AG04450 (cell line): ENCODE measurements at regions not wholly inside any gene's neighbourhood (a gene's known extent, or its start where the extent isn't known, plus 50 kb on each side); places are given as distances from the start of the nearest gene placed in this dataset.

ENCODE experiments used
- CTCF ChIA-PET: fragments of 300-600, 350-600 bp; formaldehyde crosslinking; extraction: SDS; loops from one replicate; lab custom pipeline; 2022; ENCODE audit warnings: antibody characterized with exemption, inconsistent platforms; lab: Charles Lee
- POLR2A ChIA-PET: fragments of 350-600 bp; formaldehyde crosslinking; extraction: SDS; loops from one replicate; lab custom pipeline; 2021; ENCODE audit warnings: antibody characterized with exemption, inconsistent platforms; lab: Yijun Ruan, JAX
- DNase-seq: peaks from one replicate; pipeline ENCODE4 v3.0.0-alpha.2; 2011; ENCODE audit warnings: low read depth, low spot score
- H3K27ac ChIP-seq: one replicate; pipeline ENCODE4 v1.5.1; 2012; ENCODE audit warnings: low read depth, low read length, control low read depth
- H3K27me3 ChIP-seq: one replicate; pipeline ENCODE4 v1.6.0; 2012; ENCODE audit warnings: low read length; ENCODE audit not compliant: control insufficient read depth, insufficient read depth
- H3K4me3 ChIP-seq: 2 replicates; pipeline ENCODE4 v1.5.1; 2011; ENCODE audit warnings: mild to moderate bottlenecking, low read depth, low read length, control low read depth
- H3K9me3 ChIP-seq: 2 replicates; pipeline ENCODE4 v1.5.1; 2012; ENCODE audit warnings: low read length; ENCODE audit not compliant: control insufficient read depth, insufficient read depth
- CTCF ChIP-seq: IDR thresholded peaks from 2 replicates; pipeline ENCODE4 v1.5.1; 2011; ENCODE audit warnings: low read depth, low read length, control low read depth, inconsistent platforms

- H3K27me3 ChIP-seq, result no peaks in the 10 kb centered on the region
- no peak overlapping the region for H3K4me3 ChIP-seq
- ChIA-PET POLR2A (no interaction called here), CTCF (interaction anchor here (1.0 to 1.3 kb wide), 2 partner anchors 228 to 304 kb away, joined by 3 read pairs; no protein-coding TSS in a partner anchor)
- no peak for TF ChIP-seq CTCF
- H3K9me3 ChIP-seq, result no peaks in the 10 kb centered on the region
- DNase-seq, result no peak
- no peak overlapping the region for H3K27ac ChIP-seq
Observed at GRCh38 chr13:44133626-44134025, 240.0 kb upstream of the SERP2 start.

- POLR2A ChIA-PET, result no interaction called here
- Histone ChIP-seq H3K27me3 (no peaks in the 10 kb centered on the region), H3K9me3 (no peaks in the 10 kb centered on the region), H3K4me3 (no peak overlapping the region), H3K27ac (no peak overlapping the region)
- TF ChIP-seq CTCF, result no peak
- CTCF ChIA-PET, result no interaction called here
- DNase-seq, result no peak
Observed at GRCh38 chr13:44135566-44135965, 238.1 kb upstream of the SERP2 start.

GRCh38 chr13:44136696-44137268 lies 236.8 kb upstream of the SERP2 start:
- Histone ChIP-seq H3K27ac (no peak overlapping the region), H3K4me3 (no peak overlapping the region), H3K27me3 (no peaks in the 10 kb centered on the region), H3K9me3 (no peaks in the 10 kb centered on the region)
- DNase-seq, result no peak
- POLR2A ChIA-PET, result no interaction called here
- no peak for TF ChIP-seq CTCF
- CTCF ChIA-PET, result no interaction called here

GRCh38 chr13:44137466-44137865 lies 236.2 kb upstream of the SERP2 start:
- Histone ChIP-seq H3K27me3 (no peaks in the 10 kb centered on the region), H3K27ac (no peak overlapping the region), H3K9me3 (no peaks in the 10 kb centered on the region), H3K4me3 (no peak overlapping the region)
- no peak for DNase-seq
- TF ChIP-seq CTCF, result no peak
- CTCF ChIA-PET, result no interaction called here
- POLR2A ChIA-PET, result no interaction called here

GRCh38 chr13:44140146-44140545 lies 233.5 kb upstream of the SERP2 start:
- no peaks in the 10 kb centered on the region for H3K9me3 ChIP-seq
- no peak overlapping the region for H3K4me3 ChIP-seq
- no peak for DNase-seq
- TF ChIP-seq CTCF, result no peak
- H3K27ac ChIP-seq, result no peak overlapping the region
- H3K27me3 ChIP-seq, result no peaks in the 10 kb centered on the region
- ChIA-PET CTCF (interaction anchor here (1.3 kb wide), 1 partner anchor 232 kb away, joined by 4 read pairs; no protein-coding TSS in a partner anchor), POLR2A (interaction anchor here (2.5 kb wide), 1 partner anchor 297 kb away, joined by 17 read pairs; no protein-coding TSS in a partner anchor)
